GM23338 (cell line): ENCODE measurements at regions not wholly inside any gene's neighbourhood (a gene's known extent, or its start where the extent isn't known, plus 50 kb on each side); places are given as distances from the start of the nearest gene placed in this dataset.

ENCODE experiments used
- ATAC-seq: fragments of 200-7000 bp; cut with Tn5 transposase; 3 replicates; pipeline ENCODE4 v1.9.1; 2020
- DNase-seq: peaks from one replicate; pipeline ENCODE4 v3.0.0-alpha.2; 2015; ENCODE audit warnings: low spot score
- H2AFZ ChIP-seq: fragments of 200-600 bp; sonication (generic); 2 replicates; pipeline ENCODE4 v1.8.0; 2016; ENCODE audit warnings: antibody characterized with exemption, mild to moderate bottlenecking, moderate library complexity
- H3F3A ChIP-seq: fragments of 200-600 bp; sonication (generic); replicated peaks from 2 replicates; pipeline ENCODE4 v1.8.0; 2017; ENCODE audit warnings: antibody characterized with exemption, mixed run types, low read depth
- H3K27ac ChIP-seq: fragments of 200-600 bp; sonication (generic); 2 replicates; pipeline ENCODE4 v1.6.1; 2016; ENCODE audit warnings: low read depth
- H3K27me3 ChIP-seq: fragments of 200-600 bp; sonication (generic); 2 replicates; pipeline ENCODE4 v1.8.0; 2016; ENCODE audit warnings: mild to moderate bottlenecking, mixed run types, moderate library complexity; ENCODE audit not compliant: insufficient read depth
- H3K36me3 ChIP-seq: fragments of 200-600 bp; sonication (generic); 2 replicates; pipeline ENCODE4 v1.8.0; 2016; ENCODE audit warnings: mild to moderate bottlenecking; ENCODE audit not compliant: insufficient read depth
- H3K4me1 ChIP-seq: fragments of 200-600 bp; sonication (generic); 2 replicates; pipeline ENCODE4 v1.8.0; 2016; ENCODE audit warnings: mild to moderate bottlenecking, moderate library complexity; ENCODE audit not compliant: insufficient read depth
- H3K4me2 ChIP-seq: fragments of 200-600 bp; sonication (generic); 2 replicates; pipeline ENCODE4 v1.7.1; 2017; ENCODE audit warnings: mixed run types
- H3K4me3 ChIP-seq: fragments of 200-600 bp; sonication (generic); 2 replicates; pipeline ENCODE4 v1.6.1; 2016; ENCODE audit warnings: mixed run types
- H3K79me2 ChIP-seq: fragments of 200-600 bp; sonication (generic); replicated peaks from 2 replicates; pipeline ENCODE4 v1.8.0; 2017; ENCODE audit warnings: mild to moderate bottlenecking; ENCODE audit not compliant: insufficient read depth
- H3K9me2 ChIP-seq: fragments of 200-600 bp; sonication (generic); 2 replicates; pipeline ENCODE4 v1.8.0; 2017; ENCODE audit not compliant: insufficient read depth
- H4K20me1 ChIP-seq: fragments of 200-600 bp; sonication (generic); replicated peaks from 2 replicates; pipeline ENCODE4 v1.8.0; 2017; ENCODE audit warnings: mild to moderate bottlenecking; ENCODE audit not compliant: insufficient read depth
- H3K27ac Mint-ChIP-seq: 2 replicates; pipeline ENCODE4 v1.8.0; 2020; ENCODE audit warnings: inconsistent platforms, mild to moderate bottlenecking, moderate library complexity, mixed read lengths
- H3K27me3 Mint-ChIP-seq: 3 replicates; pipeline ENCODE4 v1.8.0; 2022; ENCODE audit warnings: low read depth, mild to moderate bottlenecking, moderate library complexity, mixed read lengths, inconsistent platforms; ENCODE audit not compliant: insufficient read depth, poor library complexity
- H3K36me3 Mint-ChIP-seq: 3 replicates; pipeline ENCODE4 v1.8.0; 2021; ENCODE audit warnings: low read depth, mild to moderate bottlenecking, inconsistent platforms, moderate library complexity, mixed read lengths
- H3K4me1 Mint-ChIP-seq: 3 replicates; pipeline ENCODE4 v1.8.0; 2020; ENCODE audit warnings: mild to moderate bottlenecking, inconsistent platforms, mixed read lengths
- H3K4me3 Mint-ChIP-seq: 3 replicates; pipeline ENCODE4 v1.8.0; 2021; ENCODE audit warnings: moderate library complexity, mild to moderate bottlenecking, inconsistent platforms, mixed read lengths
- H3K9me3 Mint-ChIP-seq: 3 replicates; pipeline ENCODE4 v1.8.0; 2020; ENCODE audit warnings: moderate library complexity, mild to moderate bottlenecking, inconsistent platforms, mixed read lengths
- CREB1 ChIP-seq: fragments of 250-450 bp; sonication (Bioruptor Pico); IDR thresholded peaks from 2 replicates; pipeline ENCODE4 v1.5.0; 2020; ENCODE audit warnings: low read depth, mild to moderate bottlenecking, moderate library complexity
- NANOG ChIP-seq: IDR thresholded peaks from 2 replicates; pipeline ENCODE4 v1.6.1; 2016; ENCODE audit warnings: antibody characterized with exemption, borderline replicate concordance
- POLR2AphosphoS5 ChIP-seq: IDR thresholded peaks from 2 replicates; pipeline ENCODE4 v1.6.1; 2016; ENCODE audit warnings: antibody characterized with exemption, low read depth
- ZNF114 ChIP-seq: fragments of 250-450 bp; sonication (Bioruptor Pico); IDR thresholded peaks from 2 replicates; pipeline ENCODE4 v1.5.0; 2020; ENCODE audit warnings: mild to moderate bottlenecking, moderate library complexity
- ZNF462 ChIP-seq: fragments of 250-450 bp; sonication (Bioruptor Pico); IDR thresholded peaks from 2 replicates; pipeline ENCODE4 v1.5.0; 2020; ENCODE audit warnings: mild to moderate bottlenecking, moderate library complexity
- TF ChIP-seq, protein P1 (sequence below), 2 experiments: fragments of 200-600 bp in 1 of 2; sonication (generic) in 1 of 2; conservative IDR thresholded peaks; 2 replicates each; pipeline versions ENCODE4 v1.5.1 to v1.6.1; 2016 to 2017; ENCODE audit warnings: antibody characterized with exemption in 2 of 2, low read depth in 2 of 2, mild to moderate bottlenecking in 2 of 2, moderate library complexity in 1 of 2
- TF ChIP-seq, protein P2 (sequence below): IDR thresholded peaks from one replicate; pipeline ENCODE4 v1.6.1; 2018; ENCODE audit warnings: antibody characterized with exemption; ENCODE audit not compliant: unreplicated experiment
- TF ChIP-seq, protein P3 (sequence below): IDR thresholded peaks from 2 replicates; pipeline ENCODE4 v1.6.1; 2016; ENCODE audit warnings: antibody characterized with exemption

GRCh38 chr2:3956406-3956805, 253.0 kb downstream of the DCDC2C start:
- H3K9me2 ChIP-seq: no peaks in the 10 kb centered on the region
- H3K36me3 ChIP-seq: no peaks in the 10 kb centered on the region; the same call in 1 of the 2 replicates
- H2AFZ ChIP-seq: 0 out of 2 replicates have a peak overlapping the region, but pooled peaks have one; percentile 32
- no peak overlapping the region for H3K4me3 Mint-ChIP-seq
- H3K79me2 ChIP-seq: no peaks in the 10 kb centered on the region
- no peak overlapping the region for H3K4me3 ChIP-seq
- no peaks in the 10 kb centered on the region for H3K4me1 Mint-ChIP-seq
- H3K9me3 Mint-ChIP-seq: peaks cover 63% of the 10 kb centered on the region
- DNase-seq (no peak), ATAC-seq (no peak)
- no peak overlapping the region for H3K27ac Mint-ChIP-seq
- peaks cover 7% of the 10 kb centered on the region; the same call in 1 of the 3 replicates for H3K36me3 Mint-ChIP-seq
- no peaks in the 10 kb centered on the region for H3K27me3 ChIP-seq
- no peak overlapping the region for H3K4me2 ChIP-seq
- no peak overlapping the region for H3K27ac ChIP-seq
- H3F3A ChIP-seq: no peaks in the 10 kb centered on the region
- H3K27me3 Mint-ChIP-seq: no peaks in the 10 kb centered on the region
- H3K4me1 ChIP-seq: no peaks in the 10 kb centered on the region
- TF ChIP-seq ZNF114 (CRISPR knock-in tag) (no peak), NANOG (no peak), CREB1 (CRISPR knock-in tag) (no peak), POLR2AphosphoS5 (no peak), ZNF462 (no peak)
- TF ChIP-seq, protein P1, sequence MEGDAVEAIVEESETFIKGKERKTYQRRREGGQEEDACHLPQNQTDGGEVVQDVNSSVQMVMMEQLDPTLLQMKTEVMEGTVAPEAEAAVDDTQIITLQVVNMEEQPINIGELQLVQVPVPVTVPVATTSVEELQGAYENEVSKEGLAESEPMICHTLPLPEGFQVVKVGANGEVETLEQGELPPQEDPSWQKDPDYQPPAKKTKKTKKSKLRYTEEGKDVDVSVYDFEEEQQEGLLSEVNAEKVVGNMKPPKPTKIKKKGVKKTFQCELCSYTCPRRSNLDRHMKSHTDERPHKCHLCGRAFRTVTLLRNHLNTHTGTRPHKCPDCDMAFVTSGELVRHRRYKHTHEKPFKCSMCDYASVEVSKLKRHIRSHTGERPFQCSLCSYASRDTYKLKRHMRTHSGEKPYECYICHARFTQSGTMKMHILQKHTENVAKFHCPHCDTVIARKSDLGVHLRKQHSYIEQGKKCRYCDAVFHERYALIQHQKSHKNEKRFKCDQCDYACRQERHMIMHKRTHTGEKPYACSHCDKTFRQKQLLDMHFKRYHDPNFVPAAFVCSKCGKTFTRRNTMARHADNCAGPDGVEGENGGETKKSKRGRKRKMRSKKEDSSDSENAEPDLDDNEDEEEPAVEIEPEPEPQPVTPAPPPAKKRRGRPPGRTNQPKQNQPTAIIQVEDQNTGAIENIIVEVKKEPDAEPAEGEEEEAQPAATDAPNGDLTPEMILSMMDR (conservative IDR thresholded peaks at IDR 0.05; ENCODE audit: low read depth in 2 of 2): no peak
- TF ChIP-seq, protein P2, sequence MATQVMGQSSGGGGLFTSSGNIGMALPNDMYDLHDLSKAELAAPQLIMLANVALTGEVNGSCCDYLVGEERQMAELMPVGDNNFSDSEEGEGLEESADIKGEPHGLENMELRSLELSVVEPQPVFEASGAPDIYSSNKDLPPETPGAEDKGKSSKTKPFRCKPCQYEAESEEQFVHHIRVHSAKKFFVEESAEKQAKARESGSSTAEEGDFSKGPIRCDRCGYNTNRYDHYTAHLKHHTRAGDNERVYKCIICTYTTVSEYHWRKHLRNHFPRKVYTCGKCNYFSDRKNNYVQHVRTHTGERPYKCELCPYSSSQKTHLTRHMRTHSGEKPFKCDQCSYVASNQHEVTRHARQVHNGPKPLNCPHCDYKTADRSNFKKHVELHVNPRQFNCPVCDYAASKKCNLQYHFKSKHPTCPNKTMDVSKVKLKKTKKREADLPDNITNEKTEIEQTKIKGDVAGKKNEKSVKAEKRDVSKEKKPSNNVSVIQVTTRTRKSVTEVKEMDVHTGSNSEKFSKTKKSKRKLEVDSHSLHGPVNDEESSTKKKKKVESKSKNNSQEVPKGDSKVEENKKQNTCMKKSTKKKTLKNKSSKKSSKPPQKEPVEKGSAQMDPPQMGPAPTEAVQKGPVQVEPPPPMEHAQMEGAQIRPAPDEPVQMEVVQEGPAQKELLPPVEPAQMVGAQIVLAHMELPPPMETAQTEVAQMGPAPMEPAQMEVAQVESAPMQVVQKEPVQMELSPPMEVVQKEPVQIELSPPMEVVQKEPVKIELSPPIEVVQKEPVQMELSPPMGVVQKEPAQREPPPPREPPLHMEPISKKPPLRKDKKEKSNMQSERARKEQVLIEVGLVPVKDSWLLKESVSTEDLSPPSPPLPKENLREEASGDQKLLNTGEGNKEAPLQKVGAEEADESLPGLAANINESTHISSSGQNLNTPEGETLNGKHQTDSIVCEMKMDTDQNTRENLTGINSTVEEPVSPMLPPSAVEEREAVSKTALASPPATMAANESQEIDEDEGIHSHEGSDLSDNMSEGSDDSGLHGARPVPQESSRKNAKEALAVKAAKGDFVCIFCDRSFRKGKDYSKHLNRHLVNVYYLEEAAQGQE: no peak
- TF ChIP-seq, protein P3, sequence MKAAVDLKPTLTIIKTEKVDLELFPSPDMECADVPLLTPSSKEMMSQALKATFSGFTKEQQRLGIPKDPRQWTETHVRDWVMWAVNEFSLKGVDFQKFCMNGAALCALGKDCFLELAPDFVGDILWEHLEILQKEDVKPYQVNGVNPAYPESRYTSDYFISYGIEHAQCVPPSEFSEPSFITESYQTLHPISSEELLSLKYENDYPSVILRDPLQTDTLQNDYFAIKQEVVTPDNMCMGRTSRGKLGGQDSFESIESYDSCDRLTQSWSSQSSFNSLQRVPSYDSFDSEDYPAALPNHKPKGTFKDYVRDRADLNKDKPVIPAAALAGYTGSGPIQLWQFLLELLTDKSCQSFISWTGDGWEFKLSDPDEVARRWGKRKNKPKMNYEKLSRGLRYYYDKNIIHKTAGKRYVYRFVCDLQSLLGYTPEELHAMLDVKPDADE: no peak
- H4K20me1 ChIP-seq: no peaks in the 10 kb centered on the region
